GM04503 (cell line): ENCODE measurements at regions not wholly inside any gene's neighbourhood (a gene's known extent, or its start where the extent isn't known, plus 50 kb on each side); places are given as distances from the start of the nearest gene placed in this dataset.
A peak's percentile ranks its signal among the peaks of the same experiment; 100 is the strongest.
"Not testable (repeated sequence)": the region's sequence is repeated elsewhere in the genome, so short reads cannot be mapped to it uniquely, and the experiment has no call there.

ENCODE experiments used
- DNase-seq: peaks from one replicate; pipeline ENCODE4 v3.0.0-alpha.2; 2012; ENCODE audit warnings: low read depth

GRCh38 chr6:25186919-25187318 is 92.3 kb upstream of the CARMIL1 start:
- no peak for DNase-seq

- no peak for DNase-seq
Observed at GRCh38 chr6:25188232-25188631, 90.9 kb upstream of the CARMIL1 start.

- peak; percentile 88 for DNase-seq
Observed at GRCh38 chr6:25192590-25193459, 86.3 kb upstream of the CARMIL1 start.

- DNase-seq, result peak; percentile 89
Observed at GRCh38 chr6:25193460-25194171, 85.6 kb upstream of the CARMIL1 start.

- DNase-seq, result no peak
Observed at GRCh38 chr6:25194172-25194678, 84.9 kb upstream of the CARMIL1 start.

GRCh38 chr6:25196464-25196863 is 82.7 kb upstream of the CARMIL1 start:
- DNase-seq, result no peak

- DNase-seq, result no peak
Observed at GRCh38 chr6:25197111-25197510, 82.1 kb upstream of the CARMIL1 start.

GRCh38 chr6:25199544-25199943 is 79.6 kb upstream of the CARMIL1 start:
- DNase-seq, result no peak

GRCh38 chr6:25202504-25202903 is 76.7 kb upstream of the CARMIL1 start:
- DNase-seq, result peak; percentile 51

GRCh38 chr6:25205629-25206028 is 73.5 kb upstream of the CARMIL1 start:
- DNase-seq, result no peak

- not testable (repeated sequence) for DNase-seq
Observed at GRCh38 chr6:25207453-25208155, 71.6 kb upstream of the CARMIL1 start.

- DNase-seq, result no peak
Observed at GRCh38 chr6:25215881-25216280, 63.3 kb upstream of the CARMIL1 start.

- DNase-seq, result no peak
Observed at GRCh38 chr6:25217302-25217701, 61.9 kb upstream of the CARMIL1 start.

GRCh38 chr6:25217829-25218228 is 61.3 kb upstream of the CARMIL1 start:
- no peak for DNase-seq

- no peak for DNase-seq
Observed at GRCh38 chr6:25218346-25218745, 60.8 kb upstream of the CARMIL1 start.

- DNase-seq, result no peak
Observed at GRCh38 chr6:25219216-25219916, 59.8 kb upstream of the CARMIL1 start.

- DNase-seq, result no peak
Observed at GRCh38 chr6:25219917-25220278, 59.3 kb upstream of the CARMIL1 start.

GRCh38 chr6:25220857-25221256 is 58.3 kb upstream of the CARMIL1 start:
- no peak for DNase-seq

GRCh38 chr6:25222006-25222678 is 57.0 kb upstream of the CARMIL1 start:
- DNase-seq, result no peak

- DNase-seq, result no peak
Observed at GRCh38 chr6:25223490-25223991, 55.6 kb upstream of the CARMIL1 start.

GRCh38 chr6:25224242-25224641 is 54.9 kb upstream of the CARMIL1 start:
- no peak for DNase-seq
